Parathyroid adenoma (tissue), 2 donors: ENCODE measurements at regions not wholly inside any gene's neighbourhood (a gene's known extent, or its start where the extent isn't known, plus 50 kb on each side); places are given as distances from the start of the nearest gene placed in this dataset.

Experiments
- H2AFZ ChIP-seq: fragments of 300-600 bp; sonication (generic); one replicate; pipeline ENCODE4 v1.7.0; 2017; ENCODE audit warnings: antibody characterized with exemption, mild to moderate bottlenecking
- H3K27ac ChIP-seq: fragments of 300-600 bp; sonication (generic); one replicate; pipeline ENCODE4 v1.7.0; 2017
- H3K27me3 ChIP-seq: fragments of 300-600 bp; sonication (generic); one replicate; pipeline ENCODE4 v1.7.0; 2017; ENCODE audit warnings: low read length; ENCODE audit not compliant: control insufficient read depth, insufficient read depth
- H3K36me3 ChIP-seq: fragments of 300-600 bp; sonication (generic); one replicate; pipeline ENCODE4 v1.7.0; 2017; ENCODE audit warnings: low read length; ENCODE audit not compliant: control insufficient read depth, insufficient read depth
- H3K4me1 ChIP-seq: fragments of 300-600 bp; sonication (generic); one replicate; pipeline ENCODE4 v1.7.0; 2017; ENCODE audit warnings: control low read depth
- H3K4me2 ChIP-seq: fragments of 300-600 bp; sonication (generic); one replicate; pipeline ENCODE4 v1.7.0; 2017; ENCODE audit warnings: low read length
- H3K4me3 ChIP-seq: fragments of 300-600 bp; sonication (generic); one replicate; pipeline ENCODE4 v1.7.0; 2017; ENCODE audit warnings: low read depth, low read length
- H3K79me2 ChIP-seq: fragments of 300-600 bp; sonication (generic); one replicate; pipeline ENCODE4 v1.7.0; 2017; ENCODE audit warnings: control low read depth
- H3K9ac ChIP-seq: fragments of 300-600 bp; sonication (generic); one replicate; pipeline ENCODE4 v1.7.0; 2017; ENCODE audit warnings: mild to moderate bottlenecking
- H3K9me3 ChIP-seq: fragments of 300-600 bp; sonication (generic); one replicate; pipeline ENCODE4 v1.7.0; 2017; ENCODE audit warnings: low read length; ENCODE audit not compliant: control insufficient read depth
- CTCF ChIP-seq: fragments of 300-600 bp; sonication (generic); IDR thresholded peaks from one replicate; pipeline ENCODE4 v1.7.0; 2017; ENCODE audit warnings: antibody characterized with exemption, mild to moderate bottlenecking
- donor health status: primary hyperparathyroidism.

DNA sequence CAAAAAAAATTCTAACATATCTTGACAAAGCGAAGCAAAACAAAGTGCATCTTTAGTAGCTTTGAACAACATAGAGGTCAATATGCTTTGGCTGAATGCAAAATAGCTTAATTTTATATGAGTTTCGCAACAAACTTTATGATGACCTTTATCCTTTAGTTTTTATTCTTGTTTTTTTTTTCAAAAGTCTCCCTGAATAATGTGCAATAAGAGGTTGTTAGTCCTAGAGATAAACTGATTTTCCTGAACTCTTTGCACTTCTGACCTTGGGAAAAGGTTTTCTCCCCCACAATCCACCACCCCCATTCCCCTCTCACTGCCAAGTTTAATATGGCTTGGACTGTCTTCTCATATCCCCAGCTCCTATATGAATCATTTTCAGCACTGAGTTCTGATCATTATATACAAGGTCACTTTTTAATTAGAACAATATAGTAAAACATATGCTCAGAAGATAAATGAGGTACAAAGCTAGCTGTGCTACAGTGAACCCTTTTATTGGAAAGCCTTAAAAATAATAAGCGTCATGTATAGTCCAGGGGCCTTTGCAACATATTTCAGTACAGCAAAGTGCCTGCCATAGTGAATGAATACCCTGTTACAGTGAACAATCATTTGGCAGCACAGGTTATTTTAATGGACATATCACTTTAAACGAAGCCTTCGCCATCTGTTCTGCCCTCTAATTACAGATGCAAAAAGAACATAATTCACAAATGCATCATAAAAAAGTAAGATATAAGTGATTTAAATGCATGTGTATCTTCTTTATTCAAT, 496.3 kb upstream of the NR2F2 start:
- no peaks in the 10 kb centered on the region for H3K79me2 ChIP-seq
- H2AFZ ChIP-seq: no peak overlapping the region
- H3K4me1 ChIP-seq: no peaks in the 10 kb centered on the region
- H3K4me2 ChIP-seq: no peak overlapping the region
- H3K36me3 ChIP-seq: no peaks in the 10 kb centered on the region
- H3K4me3 ChIP-seq: no peak overlapping the region
- H3K27me3 ChIP-seq: no peaks in the 10 kb centered on the region
- H3K9ac ChIP-seq: no peak overlapping the region
- H3K27ac ChIP-seq: no peak overlapping the region
- H3K9me3 ChIP-seq: no peaks in the 10 kb centered on the region
- TF ChIP-seq CTCF: no peak

GRCh38 chr15:95836536-95836935, 494.0 kb upstream of the NR2F2 start:
- no peak for TF ChIP-seq CTCF
- Histone ChIP-seq H3K9ac (no peak overlapping the region), H3K4me1 (no peaks in the 10 kb centered on the region), H3K36me3 (no peaks in the 10 kb centered on the region), H3K27ac (no peak overlapping the region), H3K4me3 (no peak overlapping the region), H2AFZ (no peak overlapping the region), H3K27me3 (no peaks in the 10 kb centered on the region), H3K4me2 (no peak overlapping the region), H3K79me2 (no peaks in the 10 kb centered on the region), H3K9me3 (no peaks in the 10 kb centered on the region)

GRCh38 chr15:95837341-95838004, 493.0 kb upstream of the NR2F2 start:
- Histone ChIP-seq H3K9ac (no peak overlapping the region), H3K4me3 (no peak overlapping the region), H3K27ac (no peak overlapping the region), H3K27me3 (no peaks in the 10 kb centered on the region), H3K4me1 (no peaks in the 10 kb centered on the region), H3K79me2 (no peaks in the 10 kb centered on the region), H3K9me3 (no peaks in the 10 kb centered on the region), H3K4me2 (no peak overlapping the region), H3K36me3 (no peaks in the 10 kb centered on the region), H2AFZ (no peak overlapping the region)
- TF ChIP-seq CTCF: no peak

DNA sequence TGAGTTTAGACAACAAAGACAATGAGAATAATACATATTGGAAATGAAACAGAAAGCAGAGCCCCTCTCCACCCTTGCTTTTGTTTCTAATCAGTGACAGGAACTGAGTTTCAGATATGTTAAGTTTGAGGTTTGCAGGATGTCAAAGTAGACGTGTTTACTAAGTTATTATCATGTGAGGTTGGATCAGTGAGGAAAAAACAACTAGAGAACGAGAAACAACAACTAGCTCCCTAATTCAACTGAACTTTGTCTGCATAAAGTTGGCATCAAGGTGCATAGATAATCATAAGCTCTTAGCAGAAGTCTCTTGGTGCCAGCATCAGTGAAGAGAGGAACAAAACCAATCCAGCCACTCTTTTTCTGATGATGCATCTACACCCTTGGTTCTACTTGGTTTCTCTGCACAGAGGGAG, 491.1 kb upstream of the NR2F2 start:
- H3K9ac ChIP-seq: no peak overlapping the region
- H3K79me2 ChIP-seq: no peaks in the 10 kb centered on the region
- no peaks in the 10 kb centered on the region for H3K27me3 ChIP-seq
- H3K9me3 ChIP-seq: no peaks in the 10 kb centered on the region
- no peak overlapping the region for H2AFZ ChIP-seq
- no peak overlapping the region for H3K4me2 ChIP-seq
- H3K27ac ChIP-seq: no peak overlapping the region
- TF ChIP-seq CTCF: no peak
- H3K4me1 ChIP-seq: no peaks in the 10 kb centered on the region
- H3K36me3 ChIP-seq: no peaks in the 10 kb centered on the region
- H3K4me3 ChIP-seq: no peak overlapping the region

GRCh38 chr15:95840004-95840403, 490.5 kb upstream of the NR2F2 start:
- H3K27me3 ChIP-seq: no peaks in the 10 kb centered on the region

More at GRCh38 chr15:95840004-95840403, 490.5 kb upstream of the NR2F2 start:
- TF ChIP-seq CTCF: no peak
- H3K79me2 ChIP-seq: no peaks in the 10 kb centered on the region
- H3K4me1 ChIP-seq: no peaks in the 10 kb centered on the region
- H2AFZ ChIP-seq: no peak overlapping the region
- no peak overlapping the region for H3K9ac ChIP-seq
- no peak overlapping the region for H3K4me2 ChIP-seq
- no peak overlapping the region for H3K4me3 ChIP-seq
- H3K27ac ChIP-seq: peak overlapping the region; percentile 49
- no peaks in the 10 kb centered on the region for H3K36me3 ChIP-seq
- no peaks in the 10 kb centered on the region for H3K9me3 ChIP-seq
